HepG2 (cell line): ENCODE measurements at regions not wholly inside any gene's neighbourhood (a gene's known extent, or its start where the extent isn't known, plus 50 kb on each side); places are given as distances from the start of the nearest gene placed in this dataset.

Source experiments
- ATAC-seq: fragments of 200-7000 bp; cut with Tn5 transposase; 3 replicates; pipeline ENCODE4 v1.9.1; 2020; ENCODE audit warnings: mild to moderate bottlenecking, moderate library complexity
- BruUV-seq: library from RNA; stranded (reverse); fragments of 400-500 nt; replicated peaks from 2 replicates; lab custom pipeline; 2021; lab: Mats Ljungman, UMichigan
- CTCF ChIA-PET: fragments of 300-600 bp; formaldehyde crosslinking; extraction: SDS; loops from one replicate; lab custom pipeline; 2021; ENCODE audit warnings: low total read pairs, inconsistent platforms, low intra/inter-chr PET ratio; lab: Yijun Ruan, JAX
- POLR2A ChIA-PET: fragments of 350-600 bp; sonication (Branson Sonifier 250); formaldehyde crosslinking; loops from one replicate; lab custom pipeline; 2020; ENCODE audit warnings: antibody characterized with exemption, inconsistent platforms; lab: Yijun Ruan, JAX
- DNase-seq: peaks from one replicate; pipeline ENCODE4 v3.0.0-alpha.2; 2015; ENCODE audit warnings: low spot score
- FAIRE-seq: peaks from 3 replicates; lab custom pipeline; 2011; peaks lifted over from hg19 to GRCh38; lab: Jason Lieb, UNC
- H2AFZ ChIP-seq: one replicate; pipeline ENCODE4 v1.6.1; 2011; ENCODE audit warnings: low read length, inconsistent platforms
- H3K27ac ChIP-seq: fragments of 300-600 bp; 3 replicates; pipeline ENCODE4 v1.8.0; 2011; ENCODE audit warnings: mixed run types, mild to moderate bottlenecking, mixed read lengths, low read length, inconsistent platforms; ENCODE audit not compliant: insufficient read depth; ENCODE audit errors: extremely low read length
- H3K27me3 ChIP-seq, 2 experiments: fragments of 200-600 bp in 1 of 2; 2 replicates in 1 of 2; 3 replicates in 1 of 2; pipeline versions ENCODE4 v1.6.0 to v1.8.0; 2011; ENCODE audit warnings: low read length in 2 of 2, mild to moderate bottlenecking in 2 of 2, moderate library complexity in 2 of 2, inconsistent platforms in 1 of 2; ENCODE audit not compliant: insufficient read depth in 2 of 2, control insufficient read depth in 1 of 2
- H3K36me3 ChIP-seq, 2 experiments: fragments of 200-600 bp in 1 of 2; replicated peaks in 1 of 2; 2 replicates in 1 of 2; 3 replicates in 1 of 2; pipeline versions ENCODE4 v1.5.1 to v1.8.0; 2011; ENCODE audit warnings: low read length in 2 of 2, inconsistent platforms in 1 of 2; ENCODE audit not compliant: insufficient read depth in 2 of 2, control insufficient read depth in 1 of 2
- H3K4me1 ChIP-seq: 2 replicates; pipeline ENCODE4 v1.5.1; 2012; ENCODE audit warnings: low read length, inconsistent platforms; ENCODE audit not compliant: insufficient read depth
- H3K4me2 ChIP-seq: 2 replicates; pipeline ENCODE4 v1.6.0; 2011; ENCODE audit warnings: low read depth, low read length, inconsistent platforms
- H3K4me3 ChIP-seq, 3 experiments: fragments of 200-600 bp in 1 of 3; sonication (generic), shearing (Covaris generic) in 1 of 3; replicated peaks in 1 of 3; 2 replicates each; pipeline ENCODE4 v1.5.1; 2011 to 2016; ENCODE audit warnings: low read length in 3 of 3, inconsistent platforms in 2 of 3, low read depth in 2 of 3, mild to moderate bottlenecking in 2 of 3, control low read depth in 1 of 3, mixed read lengths in 1 of 3; ENCODE audit not compliant: insufficient read depth in 1 of 3
- H3K79me2 ChIP-seq: one replicate; pipeline ENCODE4 v1.6.1; 2011; ENCODE audit warnings: low read length, inconsistent platforms; ENCODE audit not compliant: insufficient read depth
- H3K9ac ChIP-seq: 2 replicates; pipeline ENCODE4 v1.6.0; 2011; ENCODE audit warnings: mild to moderate bottlenecking, low read depth, low read length, inconsistent platforms; ENCODE audit not compliant: insufficient read depth
- H3K9me3 ChIP-seq: 2 replicates; pipeline ENCODE4 v1.5.1; 2012; ENCODE audit warnings: mild to moderate bottlenecking, low read length
- H4K20me1 ChIP-seq: 2 replicates; pipeline ENCODE4 v1.6.0; 2011; ENCODE audit warnings: inconsistent platforms, mild to moderate bottlenecking, low read length, moderate library complexity; ENCODE audit not compliant: insufficient read depth
- CENPX ChIP-seq: sonication (generic); formaldehyde crosslinking; IDR thresholded peaks from 2 replicates; pipeline ENCODE4 v1.9.0; 2021; ENCODE audit warnings: mild to moderate bottlenecking, missing genetic modification reagents, moderate library complexity
- GZF1 ChIP-seq: sonication (generic); formaldehyde crosslinking; IDR thresholded peaks from 2 replicates; pipeline ENCODE4 v1.5.1; 2020; ENCODE audit warnings: mild to moderate bottlenecking, missing genetic modification reagents
- IRF2 ChIP-seq: IDR thresholded peaks from 2 replicates; pipeline ENCODE4 v1.6.1; 2018; ENCODE audit warnings: missing genetic modification reagents, missing compliant biosample characterization
- MAFF ChIP-seq: IDR thresholded peaks from 2 replicates; pipeline ENCODE4 v1.6.1; 2011; ENCODE audit warnings: low read depth, low read length, improper control_type of control experiment
- MYNN ChIP-seq: sonication (generic); formaldehyde crosslinking; IDR thresholded peaks from 2 replicates; pipeline ENCODE4 v1.4.0; 2020; ENCODE audit warnings: mild to moderate bottlenecking, low read depth, missing genetic modification reagents
- PAF1 ChIP-seq: IDR thresholded peaks from 2 replicates; pipeline ENCODE4 v1.6.1; 2016; ENCODE audit warnings: missing genetic modification reagents, missing compliant biosample characterization
- TBX3 ChIP-seq: fragments of 450-650 bp; IDR thresholded peaks from 2 replicates; pipeline ENCODE4 v1.6.1; 2017; ENCODE audit warnings: antibody characterized with exemption, mild to moderate bottlenecking, inconsistent platforms, borderline replicate concordance
- ZBTB7B ChIP-seq: sonication (generic); formaldehyde crosslinking; IDR thresholded peaks from 2 replicates; pipeline ENCODE4 v1.4.0; 2020; ENCODE audit warnings: missing genetic modification reagents
- ZNF333 ChIP-seq: sonication (generic); formaldehyde crosslinking; IDR thresholded peaks from 2 replicates; pipeline ENCODE4 v1.4.0; 2020; ENCODE audit warnings: mild to moderate bottlenecking, missing genetic modification reagents, borderline replicate concordance
- ZSCAN22 ChIP-seq: sonication (generic); formaldehyde crosslinking; IDR thresholded peaks from 2 replicates; pipeline ENCODE4 v1.4.0; 2020; ENCODE audit warnings: mild to moderate bottlenecking, missing genetic modification reagents
- WGBS: methylation state at CpG from one replicate; pipeline ENCODE4 v1.1.6; 2017; ENCODE audit warnings: low lambda C conversion rate; 5-methylcytosine and 5-hydroxymethylcytosine counted together
- in situ Hi-C: cut with HindIII; loops from 2 replicates; pipeline ENCODE4 v1.10.0; 2017; ENCODE audit warnings: low pct_unique_long_range_greater_than_20kb; ENCODE audit not compliant: extremely low pct_ligation_motif_present
- intact Hi-C: fragments of 100-400 bp; cut with micrococcal nuclease; formaldehyde crosslinking; loops from one replicate; pipeline ENCODE4 v1.10.0; 2022; ENCODE audit not compliant: unreplicated experiment
- TF ChIP-seq, protein P1 (sequence below): sonication (generic); formaldehyde crosslinking; IDR thresholded peaks from 2 replicates; pipeline ENCODE4 v1.4.0; 2020; ENCODE audit warnings: missing genetic modification reagents
- TF ChIP-seq, protein P2 (sequence below): sonication (generic); formaldehyde crosslinking; IDR thresholded peaks from 2 replicates; pipeline ENCODE4 v1.9.0; 2022; ENCODE audit warnings: low read depth, missing genetic modification reagents
- TF ChIP-seq, protein P3 (sequence below): IDR thresholded peaks from 2 replicates; pipeline ENCODE4 v1.4.0; 2020; ENCODE audit warnings: mild to moderate bottlenecking, missing genetic modification reagents
- TF ChIP-seq, protein P4 (sequence below), 2 experiments: IDR thresholded peaks; 2 replicates each; pipeline ENCODE4 v1.6.1; 2011 to 2012; ENCODE audit warnings: low read length in 2 of 2, borderline replicate concordance in 1 of 2, low read depth in 1 of 2, mild to moderate bottlenecking in 1 of 2, moderate library complexity in 1 of 2

DNA sequence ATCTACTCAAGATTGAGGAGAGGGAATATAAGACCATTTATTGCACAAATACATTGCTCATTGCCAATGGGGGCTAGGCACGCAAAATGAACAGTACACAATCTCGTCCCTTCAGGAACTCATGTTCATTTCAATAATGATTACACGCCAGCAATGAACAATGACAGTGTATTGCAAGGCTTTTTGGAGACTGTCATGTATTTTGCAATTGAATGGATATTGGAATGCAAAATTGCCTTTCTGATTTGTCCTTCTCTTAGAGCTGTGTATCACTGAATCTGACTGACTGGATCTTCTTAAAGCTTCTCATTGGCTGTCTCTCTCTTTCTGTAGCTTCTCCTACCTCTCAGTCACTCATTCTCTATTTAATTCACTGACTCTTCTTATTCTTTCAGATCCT lies 400.2 kb upstream of the DCN start:
- no peak for FAIRE-seq
- TF ChIP-seq ZBTB7B (CRISPR knock-in tag), result no peak
- no peak for TF ChIP-seq PAF1 (CRISPR knock-in tag)
- TF ChIP-seq, protein P1, sequence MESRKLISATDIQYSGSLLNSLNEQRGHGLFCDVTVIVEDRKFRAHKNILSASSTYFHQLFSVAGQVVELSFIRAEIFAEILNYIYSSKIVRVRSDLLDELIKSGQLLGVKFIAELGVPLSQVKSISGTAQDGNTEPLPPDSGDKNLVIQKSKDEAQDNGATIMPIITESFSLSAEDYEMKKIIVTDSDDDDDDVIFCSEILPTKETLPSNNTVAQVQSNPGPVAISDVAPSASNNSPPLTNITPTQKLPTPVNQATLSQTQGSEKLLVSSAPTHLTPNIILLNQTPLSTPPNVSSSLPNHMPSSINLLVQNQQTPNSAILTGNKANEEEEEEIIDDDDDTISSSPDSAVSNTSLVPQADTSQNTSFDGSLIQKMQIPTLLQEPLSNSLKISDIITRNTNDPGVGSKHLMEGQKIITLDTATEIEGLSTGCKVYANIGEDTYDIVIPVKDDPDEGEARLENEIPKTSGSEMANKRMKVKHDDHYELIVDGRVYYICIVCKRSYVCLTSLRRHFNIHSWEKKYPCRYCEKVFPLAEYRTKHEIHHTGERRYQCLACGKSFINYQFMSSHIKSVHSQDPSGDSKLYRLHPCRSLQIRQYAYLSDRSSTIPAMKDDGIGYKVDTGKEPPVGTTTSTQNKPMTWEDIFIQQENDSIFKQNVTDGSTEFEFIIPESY (CRISPR knock-in tag), result no peak
- TF ChIP-seq, protein P2, sequence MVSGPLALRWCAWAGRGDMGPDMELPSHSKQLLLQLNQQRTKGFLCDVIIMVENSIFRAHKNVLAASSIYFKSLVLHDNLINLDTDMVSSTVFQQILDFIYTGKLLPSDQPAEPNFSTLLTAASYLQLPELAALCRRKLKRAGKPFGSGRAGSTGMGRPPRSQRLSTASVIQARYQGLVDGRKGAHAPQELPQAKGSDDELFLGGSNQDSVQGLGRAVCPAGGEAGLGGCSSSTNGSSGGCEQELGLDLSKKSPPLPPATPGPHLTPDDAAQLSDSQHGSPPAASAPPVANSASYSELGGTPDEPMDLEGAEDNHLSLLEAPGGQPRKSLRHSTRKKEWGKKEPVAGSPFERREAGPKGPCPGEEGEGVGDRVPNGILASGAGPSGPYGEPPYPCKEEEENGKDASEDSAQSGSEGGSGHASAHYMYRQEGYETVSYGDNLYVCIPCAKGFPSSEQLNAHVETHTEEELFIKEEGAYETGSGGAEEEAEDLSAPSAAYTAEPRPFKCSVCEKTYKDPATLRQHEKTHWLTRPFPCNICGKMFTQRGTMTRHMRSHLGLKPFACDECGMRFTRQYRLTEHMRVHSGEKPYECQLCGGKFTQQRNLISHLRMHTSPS (CRISPR knock-in tag), result no peak
- no peak for TF ChIP-seq MYNN (CRISPR knock-in tag)
- TF ChIP-seq MAFF, result no peak
- TF ChIP-seq, protein P3, sequence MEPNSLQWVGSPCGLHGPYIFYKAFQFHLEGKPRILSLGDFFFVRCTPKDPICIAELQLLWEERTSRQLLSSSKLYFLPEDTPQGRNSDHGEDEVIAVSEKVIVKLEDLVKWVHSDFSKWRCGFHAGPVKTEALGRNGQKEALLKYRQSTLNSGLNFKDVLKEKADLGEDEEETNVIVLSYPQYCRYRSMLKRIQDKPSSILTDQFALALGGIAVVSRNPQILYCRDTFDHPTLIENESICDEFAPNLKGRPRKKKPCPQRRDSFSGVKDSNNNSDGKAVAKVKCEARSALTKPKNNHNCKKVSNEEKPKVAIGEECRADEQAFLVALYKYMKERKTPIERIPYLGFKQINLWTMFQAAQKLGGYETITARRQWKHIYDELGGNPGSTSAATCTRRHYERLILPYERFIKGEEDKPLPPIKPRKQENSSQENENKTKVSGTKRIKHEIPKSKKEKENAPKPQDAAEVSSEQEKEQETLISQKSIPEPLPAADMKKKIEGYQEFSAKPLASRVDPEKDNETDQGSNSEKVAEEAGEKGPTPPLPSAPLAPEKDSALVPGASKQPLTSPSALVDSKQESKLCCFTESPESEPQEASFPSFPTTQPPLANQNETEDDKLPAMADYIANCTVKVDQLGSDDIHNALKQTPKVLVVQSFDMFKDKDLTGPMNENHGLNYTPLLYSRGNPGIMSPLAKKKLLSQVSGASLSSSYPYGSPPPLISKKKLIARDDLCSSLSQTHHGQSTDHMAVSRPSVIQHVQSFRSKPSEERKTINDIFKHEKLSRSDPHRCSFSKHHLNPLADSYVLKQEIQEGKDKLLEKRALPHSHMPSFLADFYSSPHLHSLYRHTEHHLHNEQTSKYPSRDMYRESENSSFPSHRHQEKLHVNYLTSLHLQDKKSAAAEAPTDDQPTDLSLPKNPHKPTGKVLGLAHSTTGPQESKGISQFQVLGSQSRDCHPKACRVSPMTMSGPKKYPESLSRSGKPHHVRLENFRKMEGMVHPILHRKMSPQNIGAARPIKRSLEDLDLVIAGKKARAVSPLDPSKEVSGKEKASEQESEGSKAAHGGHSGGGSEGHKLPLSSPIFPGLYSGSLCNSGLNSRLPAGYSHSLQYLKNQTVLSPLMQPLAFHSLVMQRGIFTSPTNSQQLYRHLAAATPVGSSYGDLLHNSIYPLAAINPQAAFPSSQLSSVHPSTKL (CRISPR knock-in tag), result no peak
- TF ChIP-seq ZNF333 (CRISPR knock-in tag), result no peak
- no peak for TF ChIP-seq CENPX
- TF ChIP-seq GZF1 (CRISPR knock-in tag), result no peak
- TF ChIP-seq, protein P4, sequence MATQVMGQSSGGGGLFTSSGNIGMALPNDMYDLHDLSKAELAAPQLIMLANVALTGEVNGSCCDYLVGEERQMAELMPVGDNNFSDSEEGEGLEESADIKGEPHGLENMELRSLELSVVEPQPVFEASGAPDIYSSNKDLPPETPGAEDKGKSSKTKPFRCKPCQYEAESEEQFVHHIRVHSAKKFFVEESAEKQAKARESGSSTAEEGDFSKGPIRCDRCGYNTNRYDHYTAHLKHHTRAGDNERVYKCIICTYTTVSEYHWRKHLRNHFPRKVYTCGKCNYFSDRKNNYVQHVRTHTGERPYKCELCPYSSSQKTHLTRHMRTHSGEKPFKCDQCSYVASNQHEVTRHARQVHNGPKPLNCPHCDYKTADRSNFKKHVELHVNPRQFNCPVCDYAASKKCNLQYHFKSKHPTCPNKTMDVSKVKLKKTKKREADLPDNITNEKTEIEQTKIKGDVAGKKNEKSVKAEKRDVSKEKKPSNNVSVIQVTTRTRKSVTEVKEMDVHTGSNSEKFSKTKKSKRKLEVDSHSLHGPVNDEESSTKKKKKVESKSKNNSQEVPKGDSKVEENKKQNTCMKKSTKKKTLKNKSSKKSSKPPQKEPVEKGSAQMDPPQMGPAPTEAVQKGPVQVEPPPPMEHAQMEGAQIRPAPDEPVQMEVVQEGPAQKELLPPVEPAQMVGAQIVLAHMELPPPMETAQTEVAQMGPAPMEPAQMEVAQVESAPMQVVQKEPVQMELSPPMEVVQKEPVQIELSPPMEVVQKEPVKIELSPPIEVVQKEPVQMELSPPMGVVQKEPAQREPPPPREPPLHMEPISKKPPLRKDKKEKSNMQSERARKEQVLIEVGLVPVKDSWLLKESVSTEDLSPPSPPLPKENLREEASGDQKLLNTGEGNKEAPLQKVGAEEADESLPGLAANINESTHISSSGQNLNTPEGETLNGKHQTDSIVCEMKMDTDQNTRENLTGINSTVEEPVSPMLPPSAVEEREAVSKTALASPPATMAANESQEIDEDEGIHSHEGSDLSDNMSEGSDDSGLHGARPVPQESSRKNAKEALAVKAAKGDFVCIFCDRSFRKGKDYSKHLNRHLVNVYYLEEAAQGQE (IDR thresholded peaks at IDR 0.05; ENCODE audit: borderline replicate concordance in 1 of 2, low read depth in 1 of 2, low read length in 2 of 2), result no peak
- no peak for TF ChIP-seq IRF2 (CRISPR knock-in tag)
- TF ChIP-seq ZSCAN22, result no peak
- no peak for TF ChIP-seq TBX3

More for the DNA sequence above, 400.2 kb upstream of the DCN start:
- POLR2A ChIA-PET, result no interaction called here
- H3K9me3 ChIP-seq, result no peaks in the 10 kb centered on the region
- H3K27me3 ChIP-seq, result no peaks in the 10 kb centered on the region
- BruUV-seq, result no TSS peak
- intact Hi-C loops, result no loop called here
- H3K4me3 ChIP-seq, result no peak overlapping the region
- 29% methylated on average over 3 of the region's 3 CpGs for WGBS
- DNase-seq, result no peak
- no peak overlapping the region for H3K9ac ChIP-seq
- no peak for ATAC-seq
- no peaks in the 10 kb centered on the region for H3K4me1 ChIP-seq
- no peaks in the 10 kb centered on the region for H4K20me1 ChIP-seq
- no peaks in the 10 kb centered on the region for H3K79me2 ChIP-seq
- H2AFZ ChIP-seq, result no peak overlapping the region
- CTCF ChIA-PET, result no interaction called here
- H3K27ac ChIP-seq, result no peak overlapping the region
- in situ Hi-C loops, result no loop called here
- no peak overlapping the region for H3K4me2 ChIP-seq
- H3K36me3 ChIP-seq, result no peaks in the 10 kb centered on the region
